Endothelial cell of umbilical vein (primary cell): ENCODE measurements at regions not wholly inside any gene's neighbourhood (a gene's known extent, or its start where the extent isn't known, plus 50 kb on each side); places are given as distances from the start of the nearest gene placed in this dataset.

Experiments used
- BruUV-seq: library from RNA; stranded (reverse); fragments of 400-500 nt; replicated peaks from 2 replicates; lab custom pipeline; 2021; lab: Mats Ljungman, UMichigan
- CTCF ChIA-PET: fragments of 300-600, 350-600 bp; sonication (Branson Sonifier 250); formaldehyde crosslinking; loops from one replicate; lab custom pipeline; 2021; ENCODE audit warnings: antibody characterized with exemption, inconsistent platforms; lab: Charles Lee
- POLR2A ChIA-PET: fragments of 300-600, 350-600 bp; sonication (Branson Sonifier 250); formaldehyde crosslinking; loops from one replicate; lab custom pipeline; 2021; ENCODE audit warnings: antibody characterized with exemption, inconsistent platforms; lab: Charles Lee
- DNase-seq: peaks from one replicate; pipeline ENCODE4 v3.0.0-alpha.2; 2011; ENCODE audit warnings: low read depth, low spot score
- FAIRE-seq: peaks from 2 replicates; lab custom pipeline; 2011; peaks lifted over from hg19 to GRCh38; lab: Jason Lieb, UNC
- H2AFZ ChIP-seq: 2 replicates; pipeline ENCODE4 v1.6.0; 2012; ENCODE audit warnings: low read depth, low read length, control low read depth, inconsistent platforms
- H3K27ac ChIP-seq: 2 replicates; pipeline ENCODE4 v1.5.1; 2011; ENCODE audit warnings: low read depth, mild to moderate bottlenecking, control low read depth, low read length, moderate library complexity; ENCODE audit not compliant: insufficient read depth
- H3K27me3 ChIP-seq, 2 experiments: 2 replicates each; pipeline versions ENCODE4 v1.6.0 to v1.6.1; 2011; ENCODE audit warnings: low read length in 2 of 2, mixed read lengths in 1 of 2; ENCODE audit not compliant: control insufficient read depth in 2 of 2, insufficient read depth in 2 of 2
- H3K36me3 ChIP-seq, 2 experiments: 2 replicates in 1 of 2; 3 replicates in 1 of 2; pipeline ENCODE4 v1.5.1; 2011; ENCODE audit warnings: low read length in 2 of 2, mild to moderate bottlenecking in 1 of 2, moderate library complexity in 1 of 2; ENCODE audit not compliant: control insufficient read depth in 2 of 2, insufficient read depth in 2 of 2; ENCODE audit errors: extremely low read depth in 1 of 2
- H3K4me1 ChIP-seq: 3 replicates; pipeline ENCODE4 v1.5.1; 2011; ENCODE audit warnings: mild to moderate bottlenecking, low read length; ENCODE audit not compliant: control insufficient read depth, insufficient read depth; ENCODE audit errors: extremely low read depth
- H3K4me2 ChIP-seq: 2 replicates; pipeline ENCODE4 v1.6.1; 2011; ENCODE audit warnings: low read length, control low read depth, mixed read lengths; ENCODE audit not compliant: insufficient read depth
- H3K4me3 ChIP-seq, 3 experiments: fragments of 200-600 bp in 1 of 3; sonication (generic), shearing (Covaris generic) in 1 of 3; replicated peaks in 1 of 3; 2 replicates each; pipeline ENCODE4 v1.5.1; 2011 to 2016; ENCODE audit warnings: control low read depth in 3 of 3, low read length in 3 of 3, mild to moderate bottlenecking in 2 of 3, inconsistent platforms in 1 of 3, low read depth in 1 of 3, moderate library complexity in 1 of 3; ENCODE audit not compliant: insufficient read depth in 1 of 3
- H3K79me2 ChIP-seq: 2 replicates; pipeline ENCODE4 v1.6.0; 2012; ENCODE audit warnings: low read length, inconsistent platforms; ENCODE audit not compliant: control insufficient read depth, insufficient read depth
- H3K9ac ChIP-seq: replicated peaks from 2 replicates; pipeline ENCODE3; 2011; ENCODE audit warnings: low read length, control low read depth; ENCODE audit not compliant: insufficient read depth; ENCODE audit errors: extremely low read depth
- H3K9me1 ChIP-seq: replicated peaks from 3 replicates; pipeline ENCODE4 v1.6.0; 2011; ENCODE audit warnings: mild to moderate bottlenecking, low read length; ENCODE audit not compliant: control insufficient read depth, insufficient read depth; ENCODE audit errors: extremely low read depth
- H3K9me3 ChIP-seq: replicated peaks from 2 replicates; pipeline ENCODE4 v1.5.1; 2012; ENCODE audit warnings: low read length, inconsistent platforms; ENCODE audit not compliant: control insufficient read depth, insufficient read depth
- H4K20me1 ChIP-seq: replicated peaks from 2 replicates; pipeline ENCODE3; 2011; ENCODE audit warnings: mild to moderate bottlenecking, low read length; ENCODE audit not compliant: control insufficient read depth, insufficient read depth; ENCODE audit errors: extremely low read depth
- EZH2 ChIP-seq: IDR thresholded peaks from 2 replicates; pipeline ENCODE4 v1.6.1; 2012; ENCODE audit warnings: borderline replicate concordance, low read depth, mild to moderate bottlenecking, moderate library complexity, low read length, inconsistent platforms; ENCODE audit not compliant: severe bottlenecking
- FOS ChIP-seq: IDR thresholded peaks from 2 replicates; pipeline ENCODE4 v1.6.1; 2011; ENCODE audit warnings: mild to moderate bottlenecking, low read length, moderate library complexity, borderline replicate concordance; ENCODE audit not compliant: insufficient read depth
- GATA2 ChIP-seq: IDR thresholded peaks from 2 replicates; pipeline ENCODE4 v1.7.0; 2011; ENCODE audit warnings: low read depth, mild to moderate bottlenecking, moderate library complexity, mixed read lengths, low read length; ENCODE audit not compliant: insufficient read length, insufficient read depth
- JUN ChIP-seq: IDR thresholded peaks from 2 replicates; pipeline ENCODE4 v1.6.1; 2011; ENCODE audit warnings: borderline replicate concordance, low read depth; ENCODE audit not compliant: insufficient read length, insufficient read depth
- MYC ChIP-seq: IDR thresholded peaks from one replicate; pipeline ENCODE4 v1.6.1; 2011; ENCODE audit warnings: mild to moderate bottlenecking, low read depth, low read length
- POLR2A ChIP-seq: IDR thresholded peaks from 2 replicates; pipeline ENCODE4 v1.6.1; 2012; ENCODE audit warnings: low read depth, mild to moderate bottlenecking, control low read depth, low read length
- POLR2AphosphoS5 ChIP-seq: IDR thresholded peaks from 2 replicates; pipeline ENCODE4 v1.6.1; 2012; ENCODE audit warnings: low read depth, mild to moderate bottlenecking, control low read depth, low read length, moderate library complexity; ENCODE audit not compliant: insufficient read depth
- dilution Hi-C: fragments of 300-500 bp; cut with MboI; formaldehyde crosslinking; loops from one replicate; pipeline ENCODE4 v1.15.0; 2019; ENCODE audit warnings: low sequenced_read_pairs; ENCODE audit not compliant: extremely low pct_ligation_motif_present
- intact Hi-C: fragments of 100-400 bp; cut with micrococcal nuclease; formaldehyde crosslinking; loops from one replicate; pipeline ENCODE4 v1.10.0; 2022
- TF ChIP-seq, protein P1 (sequence below): IDR thresholded peaks from 2 replicates; pipeline ENCODE4 v1.6.1; 2011; ENCODE audit not compliant: insufficient read depth, insufficient read length
- TF ChIP-seq, protein P2 (sequence below), 2 donors: IDR thresholded peaks; 1 replicate in 1 of 2; 2 replicates in 1 of 2; pipeline ENCODE4 v1.5.1; 2011; ENCODE audit warnings: low read length in 2 of 2, mild to moderate bottlenecking in 2 of 2, moderate library complexity in 2 of 2, control low read depth in 1 of 2, inconsistent platforms in 1 of 2, low read depth in 1 of 2; ENCODE audit not compliant: insufficient read depth in 1 of 2; ENCODE audit errors: extremely low read depth in 1 of 2

DNA sequence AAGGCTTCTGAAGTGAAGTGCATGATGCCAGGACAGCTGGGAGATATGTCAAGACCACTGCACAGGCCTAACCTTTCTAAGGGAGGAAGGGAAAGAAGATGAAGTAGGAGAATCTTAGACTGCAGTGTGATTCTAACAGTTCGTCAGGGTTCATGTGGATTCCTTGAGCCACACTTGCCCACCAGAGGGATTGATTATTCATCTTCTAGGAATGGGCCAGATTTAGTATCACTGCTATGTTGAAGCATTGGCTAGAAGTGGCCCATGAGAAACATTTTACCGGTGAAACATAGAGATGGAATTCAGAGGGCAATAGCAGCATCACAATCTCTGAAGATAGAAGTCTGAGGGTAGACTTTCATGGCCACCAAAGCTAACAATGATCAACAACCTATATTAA, 550.8 kb upstream of the SLITRK1 start:
- Histone ChIP-seq H4K20me1 (no peaks in the 10 kb centered on the region), H3K4me1 (no peaks in the 10 kb centered on the region), H3K36me3 (no peaks in the 10 kb centered on the region), H3K9ac (no peak overlapping the region), H3K9me3 (no peaks in the 10 kb centered on the region), H3K4me3 (no peak overlapping the region), H3K79me2 (no peaks in the 10 kb centered on the region), H3K27me3 (no peaks in the 10 kb centered on the region), H3K27ac (no peak overlapping the region), H2AFZ (no peak overlapping the region), H3K9me1 (no peaks in the 10 kb centered on the region), H3K4me2 (no peak overlapping the region)
- no TSS peak for BruUV-seq
- FAIRE-seq (no peak), DNase-seq (no peak)
- ChIA-PET POLR2A (no interaction called here), CTCF (no interaction called here)
- dilution Hi-C loops (no loop called here), intact Hi-C loops (no loop called here)
- no peak for TF ChIP-seq JUN

DNA sequence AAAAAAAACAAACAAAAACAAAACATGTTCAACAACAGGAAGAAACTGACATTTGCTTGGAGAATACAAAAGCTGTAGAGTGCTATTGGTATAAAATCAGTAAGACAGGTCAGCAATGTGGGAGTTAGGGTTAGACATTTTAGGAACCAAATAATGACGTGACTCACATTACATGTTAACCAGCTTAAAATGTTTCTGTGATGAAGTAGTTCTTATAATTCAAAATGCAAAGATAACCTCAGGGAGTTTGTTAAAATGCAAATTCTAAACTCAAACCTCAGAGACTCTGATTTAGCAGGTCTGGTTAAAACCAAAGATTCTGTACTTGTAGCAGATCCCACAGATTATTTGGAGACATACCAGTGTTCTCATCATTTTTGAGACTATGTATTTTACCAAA, 549.4 kb upstream of the SLITRK1 start:
- H2AFZ ChIP-seq, result no peak overlapping the region
- no TSS peak for BruUV-seq
- ChIA-PET CTCF (no interaction called here), POLR2A (no interaction called here)
- no peaks in the 10 kb centered on the region for H3K27me3 ChIP-seq
- intact Hi-C loops, result no loop called here
- DNase-seq (no peak), FAIRE-seq (no peak)
- no peak overlapping the region for H3K4me3 ChIP-seq
- no peaks in the 10 kb centered on the region for H3K79me2 ChIP-seq
- H3K4me1 ChIP-seq, result no peaks in the 10 kb centered on the region
- no peak overlapping the region for H3K4me2 ChIP-seq
- TF ChIP-seq POLR2A, result no peak
- TF ChIP-seq, protein P1, sequence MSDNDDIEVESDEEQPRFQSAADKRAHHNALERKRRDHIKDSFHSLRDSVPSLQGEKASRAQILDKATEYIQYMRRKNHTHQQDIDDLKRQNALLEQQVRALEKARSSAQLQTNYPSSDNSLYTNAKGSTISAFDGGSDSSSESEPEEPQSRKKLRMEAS, result no peak
- TF ChIP-seq GATA2, result no peak
- no peak for TF ChIP-seq EZH2
- no peak for TF ChIP-seq JUN
- no peak for TF ChIP-seq POLR2AphosphoS5
- TF ChIP-seq, protein P2, sequence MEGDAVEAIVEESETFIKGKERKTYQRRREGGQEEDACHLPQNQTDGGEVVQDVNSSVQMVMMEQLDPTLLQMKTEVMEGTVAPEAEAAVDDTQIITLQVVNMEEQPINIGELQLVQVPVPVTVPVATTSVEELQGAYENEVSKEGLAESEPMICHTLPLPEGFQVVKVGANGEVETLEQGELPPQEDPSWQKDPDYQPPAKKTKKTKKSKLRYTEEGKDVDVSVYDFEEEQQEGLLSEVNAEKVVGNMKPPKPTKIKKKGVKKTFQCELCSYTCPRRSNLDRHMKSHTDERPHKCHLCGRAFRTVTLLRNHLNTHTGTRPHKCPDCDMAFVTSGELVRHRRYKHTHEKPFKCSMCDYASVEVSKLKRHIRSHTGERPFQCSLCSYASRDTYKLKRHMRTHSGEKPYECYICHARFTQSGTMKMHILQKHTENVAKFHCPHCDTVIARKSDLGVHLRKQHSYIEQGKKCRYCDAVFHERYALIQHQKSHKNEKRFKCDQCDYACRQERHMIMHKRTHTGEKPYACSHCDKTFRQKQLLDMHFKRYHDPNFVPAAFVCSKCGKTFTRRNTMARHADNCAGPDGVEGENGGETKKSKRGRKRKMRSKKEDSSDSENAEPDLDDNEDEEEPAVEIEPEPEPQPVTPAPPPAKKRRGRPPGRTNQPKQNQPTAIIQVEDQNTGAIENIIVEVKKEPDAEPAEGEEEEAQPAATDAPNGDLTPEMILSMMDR (IDR thresholded peaks at IDR 0.05; ENCODE audit: extremely low read depth in 1 of 2, insufficient read depth in 1 of 2, low read depth in 1 of 2, low read length in 2 of 2), result no peak
- no peak for TF ChIP-seq MYC
- TF ChIP-seq FOS, result no peak
- H3K9me3 ChIP-seq, result peaks cover 3% of the 10 kb centered on the region
- no peaks in the 10 kb centered on the region for H4K20me1 ChIP-seq
- no peak overlapping the region for H3K9ac ChIP-seq
- no peaks in the 10 kb centered on the region for H3K9me1 ChIP-seq
- no peak overlapping the region for H3K27ac ChIP-seq
- dilution Hi-C loops, result no loop called here
- H3K36me3 ChIP-seq, result no peaks in the 10 kb centered on the region
